Loucy (cell line): ENCODE measurements at regions not wholly inside any gene's neighbourhood (a gene's known extent, or its start where the extent isn't known, plus 50 kb on each side); places are given as distances from the start of the nearest gene placed in this dataset.

ENCODE experiments used
- H2AFZ ChIP-seq: fragments of 200-600 bp; sonication (generic); 2 replicates; pipeline ENCODE4 v1.6.0; 2016; ENCODE audit warnings: antibody characterized with exemption, mild to moderate bottlenecking, low read length, moderate library complexity
- H3F3A ChIP-seq: fragments of 200-600 bp; 2 replicates; pipeline ENCODE4 v1.6.0; 2016; ENCODE audit warnings: antibody characterized with exemption, low read depth, mild to moderate bottlenecking
- H3K27me3 ChIP-seq: fragments of 200-600 bp; sonication (generic); 2 replicates; pipeline ENCODE4 v1.6.1; 2014; ENCODE audit warnings: low read length, mild to moderate bottlenecking; ENCODE audit not compliant: insufficient read depth, poor library complexity, severe bottlenecking
- H3K36me3 ChIP-seq: fragments of 200-600 bp; sonication (generic); 2 replicates; pipeline ENCODE4 v1.6.1; 2016; ENCODE audit warnings: low read length; ENCODE audit not compliant: insufficient read depth
- H3K4me1 ChIP-seq: fragments of 200-600 bp; sonication (generic); 2 replicates; pipeline ENCODE4 v1.5.1; 2014; ENCODE audit warnings: low read length, mild to moderate bottlenecking; ENCODE audit not compliant: insufficient read depth, poor library complexity, severe bottlenecking
- H3K4me2 ChIP-seq: fragments of 200-600 bp; sonication (generic); 2 replicates; pipeline ENCODE4 v1.6.0; 2014; ENCODE audit warnings: antibody characterized with exemption, low read length, low read depth, mild to moderate bottlenecking; ENCODE audit not compliant: poor library complexity, severe bottlenecking
- H3K4me3 ChIP-seq: fragments of 200-600 bp; sonication (generic); 2 replicates; pipeline ENCODE4 v1.5.1; 2014; ENCODE audit warnings: low read length, mild to moderate bottlenecking, mixed read lengths; ENCODE audit not compliant: poor library complexity, severe bottlenecking
- H3K79me2 ChIP-seq: fragments of 200-600 bp; sonication (generic); 2 replicates; pipeline ENCODE4 v1.6.1; 2014; ENCODE audit warnings: low read length; ENCODE audit not compliant: insufficient read depth
- H3K9ac ChIP-seq: fragments of 200-600 bp; sonication (generic); 2 replicates; pipeline ENCODE4 v1.6.0; 2014; ENCODE audit warnings: mild to moderate bottlenecking, low read depth, low read length, moderate library complexity; ENCODE audit not compliant: poor library complexity, severe bottlenecking
- H3K9me2 ChIP-seq: fragments of 200-600 bp; sonication (generic); replicated peaks from 2 replicates; pipeline ENCODE4 v1.6.1; 2016; ENCODE audit warnings: low read depth, low read length, mixed read lengths
- H3K9me3 ChIP-seq: fragments of 200-600 bp; sonication (generic); 2 replicates; pipeline ENCODE4 v1.6.1; 2014; ENCODE audit warnings: mild to moderate bottlenecking, antibody characterized with exemption, low read length, low read depth; ENCODE audit not compliant: insufficient read depth
- H4K20me1 ChIP-seq: fragments of 200-600 bp; sonication (generic); 2 replicates; pipeline ENCODE4 v1.6.0; 2014; ENCODE audit warnings: antibody characterized with exemption, low read length, mild to moderate bottlenecking; ENCODE audit not compliant: insufficient read depth, poor library complexity, severe bottlenecking
- EZH2phosphoT487 ChIP-seq: fragments of 200-600 bp; IDR thresholded peaks from 2 replicates; pipeline ENCODE4 v1.6.1; 2018; ENCODE audit warnings: antibody characterized with exemption, mild to moderate bottlenecking, moderate library complexity, borderline replicate concordance
- TF ChIP-seq, protein P1 (sequence below): fragments of 200-600 bp; sonication (generic); conservative IDR thresholded peaks from 2 replicates; pipeline ENCODE4 v1.5.1; 2014; ENCODE audit warnings: mild to moderate bottlenecking, antibody characterized with exemption, low read length

- Histone ChIP-seq H2AFZ (no peak overlapping the region), H4K20me1 (no peaks in the 10 kb centered on the region), H3K79me2 (no peaks in the 10 kb centered on the region), H3K27me3 (no peaks in the 10 kb centered on the region), H3K4me1 (no peaks in the 10 kb centered on the region), H3F3A (no peaks in the 10 kb centered on the region), H3K9me2 (no peaks in the 10 kb centered on the region), H3K4me2 (no peak overlapping the region), H3K9me3 (no peaks in the 10 kb centered on the region), H3K9ac (no peak overlapping the region), H3K36me3 (no peaks in the 10 kb centered on the region), H3K4me3 (no peak overlapping the region)
- TF ChIP-seq, protein P1, sequence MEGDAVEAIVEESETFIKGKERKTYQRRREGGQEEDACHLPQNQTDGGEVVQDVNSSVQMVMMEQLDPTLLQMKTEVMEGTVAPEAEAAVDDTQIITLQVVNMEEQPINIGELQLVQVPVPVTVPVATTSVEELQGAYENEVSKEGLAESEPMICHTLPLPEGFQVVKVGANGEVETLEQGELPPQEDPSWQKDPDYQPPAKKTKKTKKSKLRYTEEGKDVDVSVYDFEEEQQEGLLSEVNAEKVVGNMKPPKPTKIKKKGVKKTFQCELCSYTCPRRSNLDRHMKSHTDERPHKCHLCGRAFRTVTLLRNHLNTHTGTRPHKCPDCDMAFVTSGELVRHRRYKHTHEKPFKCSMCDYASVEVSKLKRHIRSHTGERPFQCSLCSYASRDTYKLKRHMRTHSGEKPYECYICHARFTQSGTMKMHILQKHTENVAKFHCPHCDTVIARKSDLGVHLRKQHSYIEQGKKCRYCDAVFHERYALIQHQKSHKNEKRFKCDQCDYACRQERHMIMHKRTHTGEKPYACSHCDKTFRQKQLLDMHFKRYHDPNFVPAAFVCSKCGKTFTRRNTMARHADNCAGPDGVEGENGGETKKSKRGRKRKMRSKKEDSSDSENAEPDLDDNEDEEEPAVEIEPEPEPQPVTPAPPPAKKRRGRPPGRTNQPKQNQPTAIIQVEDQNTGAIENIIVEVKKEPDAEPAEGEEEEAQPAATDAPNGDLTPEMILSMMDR: no peak
- TF ChIP-seq EZH2phosphoT487: no peak
Measured at GRCh38 chr2:59295524-59296162, 1054.5 kb upstream of the FANCL start.

DNA sequence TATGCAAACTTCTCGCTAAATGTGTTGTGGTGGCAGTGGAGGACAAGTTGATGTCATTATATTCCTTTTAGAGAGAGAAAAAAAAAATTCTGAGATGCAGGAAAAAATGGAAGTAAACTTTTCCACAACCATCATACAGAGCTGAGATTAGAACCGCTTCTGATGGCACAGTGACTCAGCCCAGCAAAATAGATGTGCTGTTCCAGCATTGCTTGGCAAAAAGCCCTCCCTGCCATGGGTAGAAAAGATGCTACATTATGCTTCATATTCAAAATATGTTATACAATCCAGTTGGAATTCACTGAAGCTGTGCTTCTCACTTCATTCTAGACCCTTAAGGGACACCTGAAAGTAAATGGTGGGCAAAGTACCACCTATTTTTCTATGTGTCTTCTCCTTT is 1047.6 kb upstream of the FANCL start:
- no peaks in the 10 kb centered on the region for H4K20me1 ChIP-seq
- H3F3A ChIP-seq: no peaks in the 10 kb centered on the region
- no peaks in the 10 kb centered on the region for H3K36me3 ChIP-seq
- no peaks in the 10 kb centered on the region for H3K79me2 ChIP-seq
- no peak overlapping the region for H3K4me2 ChIP-seq
- H3K4me1 ChIP-seq: no peaks in the 10 kb centered on the region
- no peak overlapping the region for H3K4me3 ChIP-seq
- H3K27me3 ChIP-seq: no peaks in the 10 kb centered on the region
- TF ChIP-seq, protein P1: no peak
- no peak overlapping the region for H2AFZ ChIP-seq
- H3K9me2 ChIP-seq: no peaks in the 10 kb centered on the region
- no peak overlapping the region for H3K9ac ChIP-seq
- H3K9me3 ChIP-seq: no peaks in the 10 kb centered on the region

DNA sequence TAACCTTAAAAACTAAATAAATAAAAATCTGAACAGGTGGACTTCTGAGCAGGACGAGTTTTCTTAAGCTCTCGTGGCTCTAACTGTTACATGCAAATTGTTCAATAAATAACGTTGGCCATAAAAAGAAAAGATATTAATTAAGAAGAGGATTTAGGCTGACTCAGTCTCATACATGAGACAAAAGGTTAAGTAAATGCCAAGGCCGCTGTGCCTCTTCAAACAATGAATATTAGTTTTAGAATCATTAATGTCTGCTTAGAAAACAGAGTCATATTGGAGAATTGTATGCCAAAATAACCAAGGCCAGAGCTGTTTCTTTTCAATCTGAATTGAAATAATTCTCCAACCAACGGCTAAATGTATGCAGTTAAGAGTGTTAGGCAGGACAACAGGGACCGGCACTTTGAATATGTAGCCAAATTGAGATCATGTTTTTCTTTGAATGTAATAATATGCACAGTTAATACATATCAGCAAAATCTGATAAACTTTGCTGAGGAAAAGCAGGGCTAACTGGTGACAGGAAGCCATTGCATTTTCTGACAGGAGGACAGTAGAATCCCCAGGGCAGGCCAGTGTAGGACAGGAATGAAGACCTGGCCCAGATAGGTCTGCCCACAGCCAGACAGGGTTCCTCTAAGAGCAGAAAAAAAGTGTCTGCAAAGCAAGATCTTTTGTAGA is 1041.4 kb upstream of the FANCL start:
- no peaks in the 10 kb centered on the region for H3K9me2 ChIP-seq
- H3K79me2 ChIP-seq: no peaks in the 10 kb centered on the region
- no peak overlapping the region for H3K9ac ChIP-seq
- H3F3A ChIP-seq: no peaks in the 10 kb centered on the region
- H3K4me3 ChIP-seq: no peak overlapping the region
- no peak overlapping the region for H3K4me2 ChIP-seq
- no peak overlapping the region for H2AFZ ChIP-seq
- no peaks in the 10 kb centered on the region for H4K20me1 ChIP-seq
- TF ChIP-seq, protein P1: no peak
- no peak for TF ChIP-seq EZH2phosphoT487
- H3K4me1 ChIP-seq: no peaks in the 10 kb centered on the region
- no peaks in the 10 kb centered on the region for H3K27me3 ChIP-seq
- no peaks in the 10 kb centered on the region for H3K9me3 ChIP-seq
- H3K36me3 ChIP-seq: no peaks in the 10 kb centered on the region
